ENCODE measurements at regions not wholly inside any gene's neighbourhood (a gene's known extent, or its start where the extent isn't known, plus 50 kb on each side); places are given as distances from the start of the nearest gene placed in this dataset.

DNA sequence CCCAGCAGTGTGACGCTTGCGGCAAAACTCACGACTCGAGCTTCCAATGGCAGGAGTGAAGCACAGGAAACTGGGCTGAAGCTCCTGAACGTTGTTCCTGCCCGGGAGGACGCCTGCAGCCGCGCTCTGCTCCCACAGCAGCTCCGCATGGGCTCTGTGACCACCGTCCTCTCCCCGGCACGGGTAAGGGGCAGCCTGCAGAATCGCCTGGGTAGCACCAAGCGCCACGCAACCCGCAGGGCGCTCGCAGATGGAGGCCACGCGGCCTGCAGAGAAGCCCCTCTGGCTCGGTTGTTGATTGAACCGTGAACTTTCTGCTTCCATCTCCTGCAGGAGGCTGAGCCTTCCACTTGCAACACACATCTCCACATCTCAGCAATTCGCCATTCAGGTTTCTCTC is 63.3 kb upstream of the ZNF236 start:
- Mint-ChIP-seq H3K27ac (no peak overlapping the region), H3K36me3 (ENCODE audit: low read depth) (no peaks in the 10 kb centered on the region), H3K4me1 (no peaks in the 10 kb centered on the region), H3K4me3 (no peak overlapping the region), H3K9me3 (no peaks in the 10 kb centered on the region), H3K27me3 (peaks cover 2% of the 10 kb centered on the region)
- POLR2A ChIA-PET = no interaction called here
- no peak for ATAC-seq (ENCODE audit: low read depth)
- no peak for DNase-seq
- CTCF ChIA-PET = no interaction called here
- intact Hi-C loops (cut with micrococcal nuclease) = no loop called here
- TF ChIP-seq, protein P1, sequence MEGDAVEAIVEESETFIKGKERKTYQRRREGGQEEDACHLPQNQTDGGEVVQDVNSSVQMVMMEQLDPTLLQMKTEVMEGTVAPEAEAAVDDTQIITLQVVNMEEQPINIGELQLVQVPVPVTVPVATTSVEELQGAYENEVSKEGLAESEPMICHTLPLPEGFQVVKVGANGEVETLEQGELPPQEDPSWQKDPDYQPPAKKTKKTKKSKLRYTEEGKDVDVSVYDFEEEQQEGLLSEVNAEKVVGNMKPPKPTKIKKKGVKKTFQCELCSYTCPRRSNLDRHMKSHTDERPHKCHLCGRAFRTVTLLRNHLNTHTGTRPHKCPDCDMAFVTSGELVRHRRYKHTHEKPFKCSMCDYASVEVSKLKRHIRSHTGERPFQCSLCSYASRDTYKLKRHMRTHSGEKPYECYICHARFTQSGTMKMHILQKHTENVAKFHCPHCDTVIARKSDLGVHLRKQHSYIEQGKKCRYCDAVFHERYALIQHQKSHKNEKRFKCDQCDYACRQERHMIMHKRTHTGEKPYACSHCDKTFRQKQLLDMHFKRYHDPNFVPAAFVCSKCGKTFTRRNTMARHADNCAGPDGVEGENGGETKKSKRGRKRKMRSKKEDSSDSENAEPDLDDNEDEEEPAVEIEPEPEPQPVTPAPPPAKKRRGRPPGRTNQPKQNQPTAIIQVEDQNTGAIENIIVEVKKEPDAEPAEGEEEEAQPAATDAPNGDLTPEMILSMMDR (IDR thresholded peaks at IDR 0.05) = no peak

DNA sequence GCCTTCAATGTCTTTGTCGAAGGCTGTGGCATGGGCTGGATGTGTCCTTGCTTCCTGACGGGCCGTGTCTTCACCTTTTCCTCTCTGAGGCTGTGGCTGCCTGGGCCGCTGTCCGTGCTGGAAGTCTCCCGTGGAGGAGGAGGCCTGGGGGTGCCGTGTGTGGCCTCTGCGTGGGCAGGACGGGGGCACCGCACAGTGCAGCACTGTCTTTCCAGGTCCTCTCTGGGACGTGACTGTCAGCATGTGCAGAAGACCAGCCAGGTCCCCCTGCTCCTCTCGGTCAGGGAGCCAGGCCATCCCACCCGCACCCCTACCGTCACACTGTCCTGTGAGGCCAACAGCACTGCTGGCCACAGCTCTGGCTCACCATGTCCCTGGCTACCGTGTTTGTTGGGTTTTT is 64.4 kb upstream of the ZNF236 start:
- H3K27me3 Mint-ChIP-seq = no peaks in the 10 kb centered on the region
- H3K9me3 Mint-ChIP-seq = no peaks in the 10 kb centered on the region
- no peak overlapping the region for H3K4me3 Mint-ChIP-seq
- H3K27ac Mint-ChIP-seq = no peak overlapping the region
- ChIA-PET CTCF (no interaction called here), POLR2A (no interaction called here)
- intact Hi-C loops (cut with micrococcal nuclease) = no loop called here
- ATAC-seq (ENCODE audit: low read depth) (no peak), DNase-seq (no peak)
- H3K4me1 Mint-ChIP-seq = no peaks in the 10 kb centered on the region
- no peaks in the 10 kb centered on the region for H3K36me3 Mint-ChIP-seq (ENCODE audit: low read depth)
- TF ChIP-seq, protein P1 (IDR thresholded peaks at IDR 0.05) = no peak

DNA sequence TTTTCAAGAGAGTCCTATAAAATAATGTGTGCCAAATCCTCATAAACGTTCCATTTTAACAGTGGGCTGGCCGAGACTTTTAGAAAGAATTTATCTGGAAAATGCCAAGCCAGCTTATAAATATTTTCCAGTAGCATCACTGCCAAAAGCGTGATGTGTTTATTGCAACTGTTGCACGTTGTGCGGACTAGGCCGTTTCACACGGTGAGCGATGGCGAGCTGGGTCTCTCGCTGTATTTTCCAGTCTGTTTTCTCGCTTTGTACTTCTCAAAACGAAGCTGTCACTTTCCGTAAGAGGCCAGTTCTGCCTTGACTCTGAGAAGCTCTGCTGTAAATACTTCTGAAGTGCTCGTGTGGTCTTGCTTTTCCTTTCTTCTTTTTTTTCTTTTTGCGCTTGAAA is 65.0 kb upstream of the ZNF236 start:
- ATAC-seq (ENCODE audit: low read depth) (no peak), DNase-seq (no peak)
- CTCF ChIA-PET = no interaction called here
- TF ChIP-seq, protein P1 (IDR thresholded peaks at IDR 0.05) = no peak
- intact Hi-C loops (cut with micrococcal nuclease) = no loop called here
- no peak overlapping the region for H3K27ac Mint-ChIP-seq
- H3K36me3 Mint-ChIP-seq (ENCODE audit: low read depth) = no peaks in the 10 kb centered on the region
- H3K4me1 Mint-ChIP-seq = no peaks in the 10 kb centered on the region
- peaks cover under 1% of the 10 kb centered on the region for H3K9me3 Mint-ChIP-seq
- H3K27me3 Mint-ChIP-seq = no peaks in the 10 kb centered on the region
- POLR2A ChIA-PET = no interaction called here
- no peak overlapping the region for H3K4me3 Mint-ChIP-seq

DNA sequence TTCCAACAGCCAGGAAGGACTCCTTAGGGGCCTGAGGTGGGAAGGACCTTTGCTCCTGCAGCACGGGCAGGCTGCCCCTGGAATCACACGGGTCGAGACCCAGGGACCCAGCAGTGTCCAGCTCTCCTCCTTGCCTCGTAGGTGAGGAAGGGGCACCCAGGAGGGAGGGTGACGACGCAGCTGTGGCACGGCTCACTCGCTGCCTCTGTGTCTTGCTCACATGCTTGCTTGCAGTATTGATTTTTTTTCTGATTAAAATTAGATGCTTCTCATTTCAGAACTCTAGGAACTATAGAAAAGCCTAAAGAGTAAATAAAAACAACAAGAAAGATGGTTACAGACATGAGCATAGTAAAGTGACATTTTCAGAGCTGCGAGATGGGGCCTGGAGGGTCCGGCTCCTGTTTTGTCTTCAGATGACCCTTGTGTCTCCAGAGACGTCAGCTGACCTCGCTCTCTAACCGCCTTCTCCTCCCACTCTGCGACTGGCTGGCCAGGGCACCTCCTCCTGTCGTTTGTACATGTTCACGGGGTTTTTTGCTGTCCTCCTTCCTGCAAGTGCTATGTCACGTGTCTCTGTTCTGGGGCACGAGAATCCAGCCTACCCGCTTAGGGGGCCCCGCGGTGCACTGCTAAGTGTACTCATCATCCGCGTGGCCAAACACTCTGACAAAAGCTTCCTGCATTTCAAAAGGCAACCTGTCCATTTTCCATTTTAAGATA is 65.7 kb upstream of the ZNF236 start:
- intact Hi-C loops (cut with micrococcal nuclease) = no loop called here
- Mint-ChIP-seq H3K27ac (no peak overlapping the region), H3K4me3 (no peak overlapping the region), H3K27me3 (no peaks in the 10 kb centered on the region), H3K4me1 (no peaks in the 10 kb centered on the region), H3K9me3 (peaks cover 3% of the 10 kb centered on the region), H3K36me3 (ENCODE audit: low read depth) (no peaks in the 10 kb centered on the region)
- ATAC-seq (ENCODE audit: low read depth) (no peak), DNase-seq (no peak)
- ChIA-PET CTCF (no interaction called here), POLR2A (no interaction called here)
- TF ChIP-seq, protein P1 (IDR thresholded peaks at IDR 0.05) = no peak

DNA sequence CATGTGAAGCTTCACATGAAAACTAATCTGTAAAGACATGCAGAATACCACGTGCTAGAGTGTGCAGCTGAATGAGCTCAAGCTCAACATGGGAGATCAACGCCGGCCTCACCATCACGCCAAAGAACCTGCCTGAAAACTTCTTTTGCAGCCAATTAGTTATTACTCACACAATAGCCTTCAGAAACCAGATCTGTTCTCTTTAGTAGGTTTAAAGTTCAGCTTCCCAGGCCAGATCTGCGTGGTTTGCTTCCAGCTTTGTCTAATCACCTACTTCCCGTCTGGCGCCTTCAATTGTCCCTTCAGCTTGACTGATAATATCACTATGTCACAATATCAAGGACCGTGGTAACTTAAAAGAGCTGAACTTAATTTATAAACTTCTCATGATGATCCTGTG is 68.0 kb upstream of the ZNF236 start:
- H3K27me3 Mint-ChIP-seq = no peaks in the 10 kb centered on the region
- no peak overlapping the region for H3K4me3 Mint-ChIP-seq
- ATAC-seq (ENCODE audit: low read depth) = no peak
- intact Hi-C loops (cut with micrococcal nuclease) = no loop called here
- CTCF ChIA-PET = no interaction called here
- H3K36me3 Mint-ChIP-seq (ENCODE audit: low read depth) = peaks cover under 1% of the 10 kb centered on the region
- POLR2A ChIA-PET = no interaction called here
- H3K27ac Mint-ChIP-seq = no peak overlapping the region
- DNase-seq = no peak
- peaks cover 9% of the 10 kb centered on the region for H3K9me3 Mint-ChIP-seq
- TF ChIP-seq, protein P1 (IDR thresholded peaks at IDR 0.05) = no peak
- no peaks in the 10 kb centered on the region for H3K4me1 Mint-ChIP-seq
